Breast epithelium (tissue), 3 donors: ENCODE measurements at regions not wholly inside any gene's neighbourhood (a gene's known extent, or its start where the extent isn't known, plus 50 kb on each side); places are given as distances from the start of the nearest gene placed in this dataset.
"Not testable (repeated sequence)": the region's sequence is repeated elsewhere in the genome, so short reads cannot be mapped to it uniquely, and the experiment has no call there.

Experiments used
- CTCF ChIP-seq, 3 donors: fragments of 450-650 bp; IDR thresholded peaks; one replicate each; pipeline ENCODE4 v1.5.1; 2016 to 2017; ENCODE audit warnings: antibody characterized with exemption in 3 of 3, mild to moderate bottlenecking in 3 of 3, moderate library complexity in 3 of 3
- POLR2A ChIP-seq: fragments of 450-650 bp; IDR thresholded peaks from one replicate; pipeline ENCODE4 v1.6.1; 2016; ENCODE audit warnings: antibody characterized with exemption, mild to moderate bottlenecking, moderate library complexity
- POLR2AphosphoS5 ChIP-seq, 3 donors: sonication (generic); formaldehyde crosslinking; IDR thresholded peaks; one replicate each; pipeline ENCODE4 v1.6.1; 2017; ENCODE audit warnings: antibody characterized with exemption in 3 of 3

DNA sequence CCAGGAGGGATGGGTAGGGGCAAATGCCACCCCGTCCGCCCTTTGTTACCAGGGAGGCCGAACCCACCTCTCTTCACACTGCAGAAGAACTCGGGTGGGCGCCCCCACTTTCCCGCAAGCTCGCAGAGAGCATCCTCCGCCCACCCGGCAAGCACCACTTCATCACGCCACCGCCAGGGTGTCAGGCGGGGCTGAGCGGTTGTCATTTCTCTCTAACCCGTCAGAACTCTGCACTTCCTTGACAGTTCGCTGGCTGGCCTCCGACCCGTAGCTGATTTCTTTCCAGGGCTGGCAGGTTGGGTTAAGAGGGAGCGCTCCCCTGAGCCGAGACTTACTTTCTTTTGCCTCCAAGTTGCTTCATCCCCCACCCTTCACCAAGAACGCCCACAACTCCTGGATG is 130.7 kb downstream of the CRLF3 start:
- peak in 1 of 3 donors; percentile 24 for TF ChIP-seq CTCF (IDR thresholded peaks at IDR 0.05)
- TF ChIP-seq POLR2A; POLR2AphosphoS5 (IDR thresholded peaks at IDR 0.05): not testable (repeated sequence)
